NCI-H446 (cell line): ENCODE measurements at regions not wholly inside any gene's neighbourhood (a gene's known extent, or its start where the extent isn't known, plus 50 kb on each side); places are given as distances from the start of the nearest gene placed in this dataset.
"Not testable (repeated sequence)": the region's sequence is repeated elsewhere in the genome, so short reads cannot be mapped to it uniquely, and the experiment has no call there.

ENCODE experiments used
- DNase-seq, 2 experiments: peaks; one replicate each; lab custom pipeline; 2025; lab: John Stamatoyannopoulos, UW

GRCh38 chr5:152113401-152113800 lies 188.8 kb upstream of the GLRA1 start:
- no peak for DNase-seq

- DNase-seq: no peak
Measured at GRCh38 chr5:152107220-152107619, 182.6 kb upstream of the GLRA1 start.

- no peak for DNase-seq
Measured at GRCh38 chr5:152106571-152106970, 181.9 kb upstream of the GLRA1 start.

GRCh38 chr5:152105085-152105484 lies 180.4 kb upstream of the GLRA1 start:
- DNase-seq: no peak

- DNase-seq: no peak
Measured at GRCh38 chr5:152104211-152104610, 179.6 kb upstream of the GLRA1 start.

DNA sequence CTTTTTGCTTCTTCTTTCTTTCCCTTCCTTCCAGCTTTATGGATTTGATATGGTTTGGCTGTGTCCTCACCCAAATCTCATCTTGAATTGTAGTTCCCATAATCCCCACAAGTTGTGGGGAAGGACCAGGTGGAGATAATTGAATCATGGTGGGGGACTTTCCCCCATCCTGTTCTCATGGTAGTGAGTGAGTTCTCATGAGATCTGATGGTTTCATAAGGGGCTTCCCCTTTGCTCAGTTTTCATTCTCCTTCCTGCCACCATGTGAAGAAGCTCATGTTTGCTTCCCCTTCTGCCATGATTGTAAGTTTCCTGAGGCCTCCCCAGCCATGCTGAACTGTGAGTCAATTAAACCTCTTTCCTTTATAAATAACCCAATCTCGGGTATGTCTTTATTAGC lies 178.3 kb upstream of the GLRA1 start:
- not testable (repeated sequence) for DNase-seq

DNA sequence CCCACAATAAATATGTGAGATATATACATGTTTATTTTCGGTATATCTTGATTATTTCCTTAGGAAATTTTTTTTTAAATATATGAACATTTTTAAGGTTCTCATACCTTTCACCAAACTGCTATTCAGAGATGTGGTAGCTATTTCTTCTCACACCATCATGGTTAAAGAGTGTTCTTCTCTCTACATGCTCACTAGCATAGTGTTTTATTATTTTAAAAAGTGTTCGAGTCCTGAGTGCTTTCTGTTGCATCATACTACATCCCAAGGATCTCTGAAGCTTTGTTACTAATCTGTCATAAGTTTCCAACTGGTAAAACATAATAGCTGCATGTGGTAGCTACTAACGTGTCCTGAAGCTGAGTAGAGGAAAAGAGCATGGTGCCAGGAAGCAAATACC lies 177.4 kb upstream of the GLRA1 start:
- DNase-seq: no peak

GRCh38 chr5:152100462-152100861 lies 175.8 kb upstream of the GLRA1 start:
- no peak for DNase-seq

DNA sequence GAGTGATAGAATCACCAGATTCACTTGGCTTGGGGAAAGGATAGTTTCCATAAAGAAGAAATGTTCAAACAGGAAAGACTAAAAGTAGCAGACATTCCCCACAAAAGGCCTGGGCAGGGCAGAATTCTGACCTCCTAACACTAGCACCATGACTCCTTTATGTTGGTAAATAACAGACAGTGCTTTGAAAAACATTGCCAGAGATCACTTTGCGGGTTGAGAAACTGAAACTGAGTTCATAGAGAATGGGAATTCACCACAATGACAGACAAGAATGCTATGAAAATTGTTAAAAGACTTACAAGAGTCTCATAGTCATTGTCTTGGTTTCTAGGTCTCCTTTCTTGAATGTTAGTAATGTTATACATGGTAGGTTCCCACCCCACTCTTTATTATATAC lies 172.5 kb upstream of the GLRA1 start:
- DNase-seq: no peak

GRCh38 chr5:152094716-152095115 lies 170.1 kb upstream of the GLRA1 start:
- no peak for DNase-seq

DNA sequence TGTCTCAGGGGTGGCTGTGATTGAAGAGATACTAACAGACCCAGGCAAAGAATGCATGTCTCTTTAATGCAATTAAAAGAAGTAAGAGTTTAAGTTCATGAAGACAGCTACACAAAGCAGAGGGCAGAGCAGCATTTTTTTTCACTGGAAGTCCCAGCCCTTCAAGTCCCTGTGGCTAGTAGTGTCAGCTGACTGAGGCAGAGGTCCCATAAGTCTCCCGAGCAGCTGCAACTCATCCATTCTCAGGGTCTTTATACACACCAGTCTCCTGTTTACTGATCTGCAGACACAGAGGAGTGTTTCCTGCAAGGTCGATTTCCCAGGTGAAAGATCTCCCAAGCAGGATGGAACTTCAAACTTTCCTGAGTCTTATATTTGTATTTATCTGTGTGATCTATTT lies 169.4 kb upstream of the GLRA1 start:
- DNase-seq: no peak

- DNase-seq: no peak
Measured at GRCh38 chr5:152092580-152092979, 167.9 kb upstream of the GLRA1 start.

- DNase-seq: no peak
Measured at GRCh38 chr5:152089644-152090043, 165.0 kb upstream of the GLRA1 start.

- no peak for DNase-seq
Measured at GRCh38 chr5:152086668-152087067, 162.0 kb upstream of the GLRA1 start.

DNA sequence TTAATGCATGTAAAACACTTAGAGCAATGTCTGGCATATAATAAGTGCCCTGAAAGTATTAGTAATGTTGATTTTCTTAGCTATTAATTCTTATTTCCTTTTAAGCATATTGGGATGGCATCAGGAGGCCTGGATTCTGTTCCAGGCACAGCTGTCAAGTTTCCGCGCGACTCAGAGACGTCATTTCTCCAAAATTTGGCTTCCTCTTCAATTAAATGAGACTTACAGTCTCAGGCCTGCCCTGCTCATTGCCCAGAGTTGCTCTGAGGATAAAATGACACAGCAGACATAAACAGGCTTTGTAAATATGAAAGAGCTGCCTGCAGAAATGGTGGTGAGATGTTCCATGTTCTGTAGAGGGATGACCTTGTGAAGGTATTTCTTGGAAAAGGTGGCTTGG lies 159.8 kb upstream of the GLRA1 start:
- no peak for DNase-seq

GRCh38 chr5:152083231-152083630 lies 158.6 kb upstream of the GLRA1 start:
- no peak for DNase-seq

DNA sequence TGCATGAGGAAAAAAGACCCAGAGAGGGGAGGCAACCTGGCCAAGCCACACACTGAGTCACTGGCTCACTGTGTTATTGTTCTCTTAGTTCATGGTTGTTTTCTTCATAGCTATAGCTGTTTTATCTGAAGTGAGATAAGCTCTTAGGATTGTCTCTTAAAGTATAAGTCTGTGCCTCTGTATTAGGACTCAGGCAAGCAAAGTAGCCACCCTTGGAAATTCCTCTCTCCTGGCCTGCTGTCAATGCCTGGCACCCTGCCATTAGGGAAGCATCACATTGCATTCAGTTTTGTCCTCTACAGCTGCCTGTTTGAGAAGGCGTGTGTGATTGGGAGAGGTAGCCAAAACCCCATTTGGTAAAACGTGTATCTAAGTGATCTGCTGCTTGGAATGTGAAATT lies 147.4 kb upstream of the GLRA1 start:
- peak; percentile 14 to 57 for DNase-seq

- no peak for DNase-seq
Measured at GRCh38 chr5:152070591-152070990, 145.9 kb upstream of the GLRA1 start.

GRCh38 chr5:152066784-152067183 lies 142.1 kb upstream of the GLRA1 start:
- DNase-seq: no peak

DNA sequence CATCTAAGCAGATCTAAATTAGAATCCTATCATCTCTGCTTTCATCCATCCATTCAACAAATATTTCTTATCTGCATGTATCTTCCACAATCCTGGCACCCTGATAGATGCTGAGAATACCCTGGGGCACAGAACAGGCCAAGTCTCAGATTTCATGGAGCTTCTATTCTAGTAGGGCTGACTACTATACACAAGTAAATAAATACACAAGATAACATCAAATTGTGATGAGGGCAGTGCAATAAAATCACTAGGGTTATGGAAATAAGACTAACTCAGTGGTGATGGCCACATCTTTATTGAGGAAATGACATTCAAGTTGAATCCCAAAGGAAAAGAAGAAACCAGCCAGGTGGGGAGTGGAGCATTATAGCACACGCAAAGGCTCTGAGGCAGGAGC lies 138.4 kb upstream of the GLRA1 start:
- no peak for DNase-seq

DNA sequence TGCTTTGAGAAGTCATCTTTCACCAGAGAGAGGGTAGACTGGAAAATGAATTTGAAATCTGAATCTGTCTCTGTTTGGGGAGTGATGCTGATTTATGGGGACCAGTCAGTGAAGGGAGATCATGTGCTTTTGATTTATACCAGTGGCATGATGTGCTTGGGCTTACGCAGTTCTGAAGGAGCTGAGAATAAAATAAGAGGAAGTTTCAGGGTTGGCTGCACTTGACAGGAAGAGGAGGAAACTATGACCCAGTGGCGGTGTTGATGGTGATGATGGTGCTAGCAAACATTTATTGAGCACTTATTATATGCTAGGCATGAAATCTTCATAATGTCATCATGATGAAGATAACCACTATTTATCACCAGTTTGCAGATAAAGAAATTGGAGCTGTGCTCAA lies 136.4 kb upstream of the GLRA1 start:
- no peak for DNase-seq

DNA sequence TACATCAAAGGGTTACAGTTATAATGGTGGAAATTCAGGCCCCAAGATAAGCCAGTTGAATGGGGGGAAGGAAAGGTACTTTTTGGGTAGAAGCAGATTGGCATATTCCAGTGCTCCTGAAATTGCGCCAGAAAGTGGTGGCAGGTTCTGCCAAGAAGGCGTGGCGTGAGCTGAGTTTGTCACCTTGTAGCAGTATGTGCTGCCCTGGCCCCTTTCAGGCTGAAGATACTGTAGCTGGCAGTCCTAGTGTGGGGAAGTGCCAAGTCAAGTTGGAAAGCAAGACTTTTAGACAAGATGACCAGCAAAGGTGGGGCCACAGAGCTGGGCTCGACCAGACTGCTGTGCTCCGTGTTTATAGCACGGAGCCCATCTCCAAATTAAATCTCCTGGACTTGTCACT lies 133.6 kb upstream of the GLRA1 start:
- no peak for DNase-seq

DNA sequence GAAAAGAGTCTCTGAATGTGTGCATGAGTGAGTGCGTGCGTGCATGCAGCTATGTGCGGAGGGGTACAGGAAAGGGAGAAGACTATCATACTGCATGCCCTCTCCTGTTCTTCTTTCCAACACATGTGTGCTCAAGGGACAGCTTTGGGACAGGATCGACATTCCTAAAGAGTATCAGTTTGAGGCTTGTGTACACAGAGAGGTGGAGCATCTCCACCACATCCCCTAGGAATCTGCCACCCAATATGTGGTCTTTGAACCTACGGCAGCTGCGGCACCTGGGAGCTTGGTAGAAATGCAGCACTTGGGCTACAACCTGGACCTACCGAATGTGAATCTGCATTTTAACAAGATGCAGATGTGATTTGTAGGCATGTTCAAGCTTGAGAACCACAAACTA lies 132.3 kb upstream of the GLRA1 start:
- DNase-seq: no peak

DNA sequence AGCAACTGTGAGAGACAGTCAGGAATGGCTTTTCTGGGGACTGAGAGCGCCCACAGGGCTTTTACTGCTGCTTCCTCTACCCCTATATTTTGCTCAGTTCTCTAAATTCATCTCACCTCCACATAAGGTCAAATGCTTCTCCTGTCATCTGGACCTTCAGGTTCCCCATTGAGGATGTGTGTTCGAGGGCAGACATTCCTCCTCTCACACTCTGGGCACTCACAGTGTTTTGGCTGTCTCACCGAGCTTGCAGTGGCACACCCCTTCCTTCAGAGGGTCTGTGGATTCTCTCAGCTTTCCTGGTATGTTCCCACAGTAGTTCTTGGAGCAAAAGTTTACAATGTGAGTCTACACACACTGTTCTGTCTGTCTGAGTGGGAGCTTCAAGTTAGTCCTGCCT lies 127.8 kb upstream of the GLRA1 start:
- no peak for DNase-seq
